Kasumi-1 (cell line): ENCODE measurements at regions not wholly inside any gene's neighbourhood (a gene's known extent, or its start where the extent isn't known, plus 50 kb on each side); places are given as distances from the start of the nearest gene placed in this dataset.
A peak's percentile ranks its signal among the peaks of the same experiment; 100 is the strongest.
"Not testable (repeated sequence)": the region's sequence is repeated elsewhere in the genome, so short reads cannot be mapped to it uniquely, and the experiment has no call there.

Experiments used
- DNase-seq, 2 experiments: peaks; one replicate each; lab custom pipeline; 2025; lab: John Stamatoyannopoulos, UW

- DNase-seq, result no peak
Observed at GRCh38 chr22:34319346-34319745, 399.1 kb upstream of the LARGE1 start.

- DNase-seq, result no peak
Observed at GRCh38 chr22:34324763-34325162, 404.5 kb upstream of the LARGE1 start.

GRCh38 chr22:34326901-34327300 lies 406.6 kb upstream of the LARGE1 start:
- no peak for DNase-seq

- no peak for DNase-seq
Observed at GRCh38 chr22:34330432-34330831, 410.2 kb upstream of the LARGE1 start.

- no peak for DNase-seq
Observed at GRCh38 chr22:34333285-34333684, 413.0 kb upstream of the LARGE1 start.

GRCh38 chr22:34334893-34335292 lies 414.6 kb upstream of the LARGE1 start:
- DNase-seq, result no peak

GRCh38 chr22:34344702-34345101 lies 424.4 kb upstream of the LARGE1 start:
- DNase-seq, result no peak

- DNase-seq, result no peak
Observed at GRCh38 chr22:34354071-34354817, 434.0 kb upstream of the LARGE1 start.

GRCh38 chr22:34356481-34356880 lies 436.2 kb upstream of the LARGE1 start:
- DNase-seq, result no peak

- no peak for DNase-seq
Observed at GRCh38 chr22:34370711-34371110, 450.4 kb upstream of the LARGE1 start.

GRCh38 chr22:34379825-34380224 lies 459.5 kb upstream of the LARGE1 start:
- no peak for DNase-seq

- DNase-seq, result no peak
Observed at GRCh38 chr22:34380532-34380931, 460.3 kb upstream of the LARGE1 start.

GRCh38 chr22:34390400-34390799 lies 470.1 kb upstream of the LARGE1 start:
- no peak for DNase-seq

- DNase-seq, result no peak
Observed at GRCh38 chr22:34395370-34395769, 475.1 kb upstream of the LARGE1 start.

- DNase-seq, result no peak
Observed at GRCh38 chr22:34403667-34404066, 483.4 kb upstream of the LARGE1 start.

- DNase-seq, result no peak
Observed at GRCh38 chr22:34410111-34410510, 489.8 kb upstream of the LARGE1 start.

GRCh38 chr22:34414467-34415440 lies 494.5 kb upstream of the LARGE1 start:
- peak; percentile 81 to 83 for DNase-seq

GRCh38 chr22:34416022-34416860 lies 496.0 kb upstream of the LARGE1 start:
- no peak for DNase-seq

- not testable (repeated sequence) for DNase-seq
Observed at GRCh38 chr22:34422948-34423347, 502.7 kb upstream of the LARGE1 start.

GRCh38 chr22:34427436-34427835 lies 507.2 kb upstream of the LARGE1 start:
- DNase-seq, result no peak

- no peak for DNase-seq
Observed at GRCh38 chr22:34427841-34428240, 507.6 kb upstream of the LARGE1 start.

- DNase-seq, result no peak
Observed at GRCh38 chr22:34429314-34429713, 509.0 kb upstream of the LARGE1 start.
